GM19328 (cell line): ENCODE measurements at regions not wholly inside any gene's neighbourhood (a gene's known extent, or its start where the extent isn't known, plus 50 kb on each side); places are given as distances from the start of the nearest gene placed in this dataset.
"Not testable (repeated sequence)": the region's sequence is repeated elsewhere in the genome, so short reads cannot be mapped to it uniquely, and the experiment has no call there.

ENCODE experiments used
- ATAC-seq: cut with Tn5 transposase; IDR thresholded peaks from one replicate; pipeline ENCODE4 v1.9.1; 2021; ENCODE audit warnings: mild to moderate bottlenecking, moderate library complexity; ENCODE audit not compliant: unreplicated experiment

GRCh38 chr14:50014809-50015430 is 101.5 kb downstream of the VCPKMT start:
- no peak for ATAC-seq

- ATAC-seq: no peak
Observed at GRCh38 chr14:50015716-50016115, 100.7 kb downstream of the VCPKMT start.

GRCh38 chr14:50018201-50018932 is 98.0 kb downstream of the VCPKMT start:
- no peak for ATAC-seq

- no peak for ATAC-seq
Observed at GRCh38 chr14:50018933-50019210, 97.5 kb downstream of the VCPKMT start.

DNA sequence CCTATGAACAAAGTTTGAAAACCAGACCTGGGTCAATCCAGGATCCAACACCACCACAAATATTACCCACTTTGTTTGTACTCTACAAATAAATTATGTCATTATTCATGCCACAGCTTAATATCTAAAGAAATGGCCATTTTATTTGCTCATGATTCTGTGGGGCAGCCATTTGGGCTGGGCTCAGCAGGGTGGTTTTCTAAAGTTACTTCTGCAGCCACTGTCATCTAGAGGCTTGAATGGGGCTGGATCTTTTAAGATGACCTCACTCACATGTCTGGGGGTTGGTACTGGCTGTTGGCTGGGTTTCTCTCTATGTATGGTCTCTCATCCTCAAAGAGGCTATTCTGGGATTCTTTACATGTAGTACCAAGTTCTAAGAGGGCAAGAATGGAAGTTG is 96.2 kb downstream of the VCPKMT start:
- no peak for ATAC-seq

DNA sequence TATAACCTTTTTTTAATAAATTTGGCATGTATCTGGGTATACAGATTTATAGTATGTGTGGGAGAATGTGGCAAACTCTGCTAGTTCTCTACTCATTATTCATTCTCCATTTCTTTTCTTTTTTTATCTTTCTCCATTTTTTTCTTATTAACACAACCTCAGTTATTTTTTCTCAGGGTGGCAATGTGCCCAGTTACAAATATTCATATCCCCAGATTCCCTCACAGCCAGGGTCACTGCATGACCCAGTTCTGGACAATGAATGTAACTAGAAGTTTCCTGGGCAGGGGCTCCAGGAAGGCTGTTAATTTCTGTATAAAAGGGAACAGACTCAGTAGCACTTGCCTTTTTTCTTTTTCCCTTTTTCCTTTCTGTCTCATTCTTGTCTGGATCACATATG is 95.6 kb downstream of the VCPKMT start:
- ATAC-seq: no peak

DNA sequence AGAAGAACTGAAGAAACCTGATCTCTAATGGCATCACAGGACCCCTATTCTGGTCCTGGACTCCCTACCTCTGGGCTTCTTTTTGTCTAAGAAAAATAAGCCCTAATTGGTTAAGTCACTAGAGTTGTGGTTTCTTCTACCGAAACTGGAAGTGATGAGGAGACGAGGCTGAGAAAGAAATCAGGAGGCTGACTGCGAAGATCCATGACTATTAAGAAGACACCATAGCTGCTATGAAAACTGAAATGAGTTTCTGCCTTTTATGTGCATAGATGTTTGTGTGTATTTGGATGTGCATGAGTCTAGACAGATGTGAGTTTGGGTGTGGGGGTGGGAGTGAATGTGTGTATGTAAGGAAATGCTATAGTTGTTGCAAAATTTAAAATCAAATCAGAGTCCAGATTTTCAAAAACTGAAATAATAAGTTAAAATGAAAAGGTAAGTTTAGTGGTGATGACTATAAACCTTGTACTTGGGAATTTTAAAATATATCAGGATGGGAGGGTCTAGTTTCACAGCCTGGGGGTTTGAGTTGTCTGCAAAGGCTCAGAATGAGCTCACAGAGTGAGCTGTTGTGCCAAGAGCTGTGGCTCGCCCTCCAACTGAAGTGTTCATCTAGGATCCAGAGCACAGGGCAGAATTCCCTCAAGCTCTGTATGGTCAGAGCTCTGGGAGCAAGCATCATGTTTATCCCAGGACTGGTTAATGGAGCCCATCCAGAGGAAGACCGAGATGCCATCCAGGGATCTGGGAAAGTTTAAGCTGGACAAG is 94.9 kb downstream of the VCPKMT start:
- no peak for ATAC-seq

DNA sequence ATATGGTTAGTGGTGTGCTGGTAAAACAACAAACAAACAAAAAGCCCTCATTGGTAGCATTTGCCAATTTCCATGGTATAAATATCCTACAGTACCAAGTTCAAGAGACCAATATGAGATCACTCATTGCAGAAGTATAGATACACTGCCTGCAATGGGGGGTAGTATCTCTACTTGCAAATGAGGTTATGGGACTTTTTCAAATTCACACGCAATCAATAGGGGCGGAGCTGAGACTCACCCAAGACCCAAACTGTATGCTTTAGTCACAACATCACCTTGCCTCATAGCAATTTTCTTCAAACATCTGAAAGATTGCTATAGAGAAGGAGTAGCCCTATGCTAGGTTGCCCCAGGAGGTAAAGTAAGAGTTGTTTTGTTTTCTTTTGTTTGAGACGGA is 93.7 kb downstream of the VCPKMT start:
- no peak for ATAC-seq

GRCh38 chr14:50023671-50024490 is 92.5 kb downstream of the VCPKMT start:
- ATAC-seq: no peak

- ATAC-seq: no peak
Observed at GRCh38 chr14:50025073-50025472, 91.3 kb downstream of the VCPKMT start.

DNA sequence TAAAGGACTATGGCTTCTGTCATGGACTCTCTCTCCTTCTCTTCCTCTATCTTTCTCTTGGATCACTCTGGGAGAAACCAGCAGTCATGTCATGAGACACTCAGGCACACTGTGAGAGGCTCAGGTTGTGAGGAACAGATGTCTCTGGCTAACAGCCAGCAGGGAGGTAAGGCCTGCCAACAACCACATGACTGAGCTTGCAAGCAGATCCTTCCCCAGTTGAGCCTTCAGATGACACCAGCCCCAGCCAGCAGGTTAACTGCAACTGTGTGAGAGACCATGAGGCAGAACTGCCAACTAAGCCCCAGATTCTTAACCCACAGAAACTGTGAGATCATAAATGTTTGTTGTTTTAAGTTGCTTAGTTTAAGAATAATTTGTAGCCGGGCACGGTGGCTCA is 90.6 kb downstream of the VCPKMT start:
- no peak for ATAC-seq

DNA sequence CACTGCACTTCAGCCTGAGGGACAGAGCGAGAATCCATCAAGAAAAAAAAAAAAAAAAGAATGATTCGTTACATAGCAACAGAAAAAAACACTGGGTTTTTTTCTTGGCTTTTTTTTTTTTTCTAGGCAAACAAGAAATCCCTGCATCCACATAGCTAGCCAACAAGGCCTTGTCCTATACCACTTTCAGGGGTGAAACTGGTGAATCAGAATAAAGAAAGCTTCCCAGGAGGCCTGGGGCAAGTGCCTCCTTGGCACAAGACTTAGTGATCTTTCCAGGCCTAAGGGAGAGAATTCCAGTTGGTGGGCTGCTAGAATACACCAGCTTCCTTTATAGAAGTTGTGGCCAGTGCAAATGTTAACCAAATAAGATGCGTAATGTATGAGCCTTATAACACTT is 90.0 kb downstream of the VCPKMT start:
- no peak for ATAC-seq

- no peak for ATAC-seq
Observed at GRCh38 chr14:50027816-50028215, 88.6 kb downstream of the VCPKMT start.

- no peak for ATAC-seq
Observed at GRCh38 chr14:50028458-50028857, 87.9 kb downstream of the VCPKMT start.

DNA sequence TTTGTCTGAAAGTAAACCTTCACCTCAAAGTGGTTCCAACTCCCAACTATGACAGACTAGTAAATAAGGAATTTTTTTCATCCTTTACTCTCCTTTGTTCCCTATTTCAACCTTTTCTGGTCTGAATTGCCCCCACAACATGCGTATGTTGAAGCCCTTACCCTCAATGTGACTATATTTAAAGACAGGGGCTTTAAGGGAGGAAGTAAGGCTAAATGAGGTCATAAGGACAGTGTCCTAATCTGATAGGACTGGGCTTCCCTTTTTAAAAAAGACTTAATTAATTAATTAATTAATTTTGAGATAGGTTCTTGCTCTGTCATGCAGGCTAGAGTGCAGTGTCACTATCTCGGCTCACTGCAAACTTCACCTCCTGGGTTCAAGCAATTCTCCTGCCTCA is 86.3 kb downstream of the VCPKMT start:
- no peak for ATAC-seq

- not testable (repeated sequence) for ATAC-seq
Observed at GRCh38 chr14:50030911-50031310, 85.5 kb downstream of the VCPKMT start.

DNA sequence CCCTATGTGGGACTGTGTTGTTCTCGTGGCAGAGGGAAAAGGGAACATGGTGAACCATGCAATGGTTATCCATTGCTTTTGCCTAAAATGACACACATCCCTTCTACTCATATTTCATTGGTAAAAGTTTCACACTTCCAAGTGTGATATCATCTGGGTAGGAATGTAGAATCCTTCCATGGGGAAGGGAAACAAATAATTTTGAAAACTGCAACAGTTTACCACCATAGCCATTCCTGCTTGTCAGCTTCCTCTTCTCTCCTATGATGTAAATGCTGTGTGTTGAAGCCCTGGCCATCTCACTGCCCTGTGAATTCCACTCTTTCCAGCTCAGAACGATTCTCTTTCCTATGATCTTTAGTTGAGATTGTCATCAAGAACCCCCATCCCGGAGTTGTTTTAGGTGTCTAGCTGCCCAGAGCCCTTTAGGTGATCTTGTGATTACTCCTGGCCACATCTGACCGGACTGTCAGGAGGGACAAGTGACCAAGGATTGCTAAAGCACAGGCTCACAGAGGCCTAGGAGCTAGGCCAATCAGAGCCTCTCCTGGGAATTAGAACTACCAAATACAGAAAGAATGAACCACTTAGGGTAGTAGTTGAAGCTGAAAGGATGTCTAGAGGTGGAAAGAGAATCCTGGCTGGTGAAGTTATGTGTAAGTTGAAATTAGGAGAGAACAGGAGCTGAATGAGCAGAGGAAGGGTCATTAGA is 84.6 kb downstream of the VCPKMT start:
- no peak for ATAC-seq

DNA sequence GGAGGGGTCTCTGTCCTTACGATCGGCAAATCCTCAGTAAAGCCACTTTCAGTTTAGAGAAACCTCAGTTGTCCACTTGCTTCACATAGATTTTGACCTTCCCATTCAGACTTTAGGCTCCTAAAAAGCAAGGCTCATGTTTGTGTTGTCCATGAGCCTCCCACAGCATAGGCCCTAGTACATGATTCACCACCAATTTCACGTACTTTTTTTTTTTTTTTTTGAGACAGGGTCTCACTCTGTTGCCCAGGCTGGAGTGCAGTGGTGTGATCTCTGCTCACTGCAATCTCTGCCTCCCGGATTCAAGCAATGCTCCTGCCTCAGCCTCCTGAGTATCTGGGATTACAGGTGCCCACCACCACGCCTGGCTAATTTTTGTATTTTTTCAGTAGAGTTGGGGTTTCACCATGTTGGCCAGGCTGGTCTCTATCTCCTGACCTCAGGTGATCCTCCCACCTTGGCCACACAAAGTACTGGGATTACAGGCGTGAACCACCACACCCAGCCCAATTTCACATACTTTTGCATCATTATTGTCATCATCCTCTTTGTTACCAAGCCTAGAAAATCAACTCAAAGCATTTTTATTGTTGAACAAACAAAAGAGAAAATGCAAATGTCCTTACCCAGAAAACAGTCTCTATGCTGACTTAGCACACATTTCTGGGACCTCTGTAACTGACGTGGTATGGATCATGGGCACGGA is 83.8 kb downstream of the VCPKMT start:
- not testable (repeated sequence) for ATAC-seq

GRCh38 chr14:50035214-50035613 is 81.2 kb downstream of the VCPKMT start:
- ATAC-seq: no peak

DNA sequence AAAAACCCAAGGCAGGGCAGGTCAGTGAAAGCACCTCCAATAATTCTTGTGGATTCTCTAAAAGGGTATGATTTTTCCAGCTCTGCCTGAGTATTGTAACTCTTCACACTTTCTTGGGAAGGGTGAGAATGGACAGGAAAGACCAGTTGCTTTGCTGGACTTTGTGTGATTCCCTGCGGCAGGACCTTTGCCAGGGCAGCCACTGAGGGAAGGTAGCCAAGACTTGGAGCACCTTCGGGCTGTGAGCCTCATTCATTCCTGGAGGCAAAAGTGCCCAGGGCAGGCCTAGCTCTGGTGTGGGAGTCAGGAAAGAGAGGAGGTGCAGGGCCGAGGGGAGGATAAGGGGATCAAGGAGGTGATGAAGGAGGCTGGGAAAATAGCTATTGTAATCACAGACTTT is 80.2 kb downstream of the VCPKMT start:
- no peak for ATAC-seq
